ENCODE measurements at regions not wholly inside any gene's neighbourhood (a gene's known extent, or its start where the extent isn't known, plus 50 kb on each side); places are given as distances from the start of the nearest gene placed in this dataset.

DNA sequence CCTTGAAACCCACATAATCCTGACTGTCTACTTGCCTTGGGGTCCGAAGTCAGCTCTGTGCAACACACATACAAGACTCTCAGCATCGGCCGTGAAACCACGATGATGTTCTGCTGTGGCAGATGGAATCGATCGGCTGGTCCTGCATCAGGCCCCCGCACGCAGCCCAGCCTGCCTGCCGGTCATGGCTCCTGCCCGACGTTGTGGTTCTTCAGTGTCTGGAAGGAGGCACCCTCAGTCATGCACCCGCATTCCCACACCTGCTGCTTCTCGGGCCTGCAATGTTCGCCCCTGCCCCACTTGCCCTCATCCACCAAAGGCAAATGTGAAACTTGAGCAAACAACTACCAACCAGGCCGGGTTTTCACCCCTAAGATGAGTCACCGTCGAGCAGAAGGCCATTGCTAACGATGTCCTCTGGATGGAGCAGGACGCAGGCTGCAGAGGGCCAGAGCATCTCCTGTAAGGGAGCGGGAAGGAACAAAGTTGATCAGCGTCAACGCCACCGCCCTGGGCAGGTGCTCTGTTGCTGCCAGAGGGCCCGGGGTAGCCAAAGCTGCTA lies 128.9 kb upstream of the PDE10A start:
- no peak overlapping the region for H3K27ac ChIP-seq
- no peak for TF ChIP-seq ZFX (IDR thresholded peaks at IDR 0.05)
- TF ChIP-seq, protein P1, sequence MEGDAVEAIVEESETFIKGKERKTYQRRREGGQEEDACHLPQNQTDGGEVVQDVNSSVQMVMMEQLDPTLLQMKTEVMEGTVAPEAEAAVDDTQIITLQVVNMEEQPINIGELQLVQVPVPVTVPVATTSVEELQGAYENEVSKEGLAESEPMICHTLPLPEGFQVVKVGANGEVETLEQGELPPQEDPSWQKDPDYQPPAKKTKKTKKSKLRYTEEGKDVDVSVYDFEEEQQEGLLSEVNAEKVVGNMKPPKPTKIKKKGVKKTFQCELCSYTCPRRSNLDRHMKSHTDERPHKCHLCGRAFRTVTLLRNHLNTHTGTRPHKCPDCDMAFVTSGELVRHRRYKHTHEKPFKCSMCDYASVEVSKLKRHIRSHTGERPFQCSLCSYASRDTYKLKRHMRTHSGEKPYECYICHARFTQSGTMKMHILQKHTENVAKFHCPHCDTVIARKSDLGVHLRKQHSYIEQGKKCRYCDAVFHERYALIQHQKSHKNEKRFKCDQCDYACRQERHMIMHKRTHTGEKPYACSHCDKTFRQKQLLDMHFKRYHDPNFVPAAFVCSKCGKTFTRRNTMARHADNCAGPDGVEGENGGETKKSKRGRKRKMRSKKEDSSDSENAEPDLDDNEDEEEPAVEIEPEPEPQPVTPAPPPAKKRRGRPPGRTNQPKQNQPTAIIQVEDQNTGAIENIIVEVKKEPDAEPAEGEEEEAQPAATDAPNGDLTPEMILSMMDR (conservative IDR thresholded peaks at IDR 0.05): no peak

DNA sequence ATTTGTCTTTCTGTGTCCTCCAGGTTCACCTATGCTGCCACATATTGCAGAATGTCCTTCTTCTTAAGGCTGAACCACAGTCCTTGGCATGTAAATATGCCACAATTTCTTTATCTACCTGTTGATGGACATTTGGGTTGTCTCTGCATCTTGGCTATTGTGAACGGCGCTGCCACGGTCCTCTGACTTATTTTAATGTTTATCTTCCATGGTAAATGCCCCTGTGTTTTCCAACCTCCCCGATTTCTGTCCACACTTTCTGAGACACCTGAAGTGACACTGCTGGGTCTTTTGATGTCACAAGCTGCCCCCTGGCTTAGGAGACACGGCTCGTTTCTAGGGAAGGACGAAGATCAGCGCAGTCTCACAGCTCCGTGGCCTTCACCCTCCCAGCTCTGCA lies 128.3 kb upstream of the PDE10A start:
- no peak for TF ChIP-seq ZFX (IDR thresholded peaks at IDR 0.05)
- TF ChIP-seq, protein P1 (conservative IDR thresholded peaks at IDR 0.05): no peak
- H3K27ac ChIP-seq: no peak overlapping the region

DNA sequence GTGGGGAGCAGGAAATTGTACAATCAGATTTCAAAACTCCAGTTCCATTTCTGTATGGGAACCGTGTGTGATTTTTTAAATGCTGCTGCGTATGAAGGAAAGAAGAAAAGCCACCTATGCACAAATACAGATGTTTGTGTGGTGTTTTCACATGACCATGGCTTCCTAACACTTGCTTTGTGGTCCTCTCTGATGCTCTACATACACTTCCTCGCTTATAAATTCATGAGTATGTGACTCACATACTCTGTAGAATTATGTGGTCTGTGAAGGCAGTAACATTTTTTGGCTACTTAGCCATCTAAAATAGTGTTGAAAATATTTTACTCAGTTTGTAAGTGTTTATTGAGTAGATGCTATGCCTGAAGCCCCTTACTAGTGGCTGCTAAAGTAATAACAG lies 119.8 kb upstream of the PDE10A start:
- TF ChIP-seq, protein P1 (conservative IDR thresholded peaks at IDR 0.05): no peak
- no peak for TF ChIP-seq ZFX (IDR thresholded peaks at IDR 0.05)
- H3K27ac ChIP-seq: no peak overlapping the region

DNA sequence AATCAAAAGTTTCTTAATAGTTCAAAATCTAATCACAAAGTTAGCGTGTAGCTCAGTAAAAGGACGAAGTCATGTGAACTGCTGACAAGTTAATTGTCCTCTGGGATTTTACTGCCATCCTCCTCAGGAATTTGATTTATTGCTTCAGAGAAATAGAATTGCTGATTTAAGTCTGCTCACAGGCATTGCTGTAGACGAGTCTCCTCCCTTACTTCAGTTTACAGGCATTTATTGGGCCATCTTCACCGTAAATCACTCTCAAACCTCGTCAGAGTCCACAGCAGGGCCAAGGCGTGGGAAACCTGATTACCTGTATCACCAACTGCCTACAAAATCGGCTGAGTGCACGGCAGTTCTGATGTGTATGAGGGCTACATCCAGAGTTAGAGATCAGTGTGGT lies 119.1 kb upstream of the PDE10A start:
- no peak for TF ChIP-seq ZFX (IDR thresholded peaks at IDR 0.05)
- TF ChIP-seq, protein P1 (conservative IDR thresholded peaks at IDR 0.05): no peak
- no peak overlapping the region for H3K27ac ChIP-seq

DNA sequence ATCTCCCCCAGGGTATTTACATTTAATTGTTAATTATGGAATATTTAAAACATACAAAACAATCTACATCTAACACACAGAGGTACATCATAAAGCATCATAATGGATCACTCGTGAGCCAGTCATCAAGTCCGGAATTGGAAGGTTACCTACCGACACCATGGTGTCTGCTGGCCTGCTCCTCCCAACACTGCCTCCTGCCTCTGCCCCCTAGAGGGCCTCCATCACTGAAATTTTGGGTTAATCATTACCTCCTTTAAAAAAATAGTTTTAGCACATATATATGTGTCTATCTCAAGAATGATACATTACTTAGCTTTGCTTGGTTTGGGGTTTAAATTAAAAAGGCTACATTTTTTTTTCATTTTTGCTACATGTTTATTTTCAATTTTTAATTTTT lies 114.6 kb upstream of the PDE10A start:
- no peak for TF ChIP-seq ZFX (IDR thresholded peaks at IDR 0.05)
- TF ChIP-seq, protein P1 (conservative IDR thresholded peaks at IDR 0.05): peak; percentile 27
- no peak overlapping the region for H3K27ac ChIP-seq

DNA sequence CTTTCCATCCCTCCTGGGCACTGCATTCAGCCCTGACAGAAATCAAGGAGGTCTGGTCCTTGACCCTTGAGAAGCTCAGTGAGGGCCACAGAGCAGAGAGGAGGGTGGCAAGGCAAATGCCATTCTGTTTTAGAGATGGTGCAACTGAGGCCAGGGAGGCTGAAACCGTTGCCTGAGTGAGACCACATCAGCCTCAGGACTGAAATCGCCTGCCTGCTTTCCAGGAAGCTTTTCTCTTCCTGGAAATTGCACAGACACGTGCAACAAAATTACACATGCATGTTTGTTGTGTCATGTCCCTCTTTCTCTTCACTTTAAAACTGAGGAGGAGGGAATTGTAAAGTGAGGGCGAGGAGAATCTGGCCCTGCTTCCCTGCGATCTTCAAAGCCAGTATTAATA lies 113.7 kb upstream of the PDE10A start:
- no peak for TF ChIP-seq ZFX (IDR thresholded peaks at IDR 0.05)
- TF ChIP-seq, protein P1 (conservative IDR thresholded peaks at IDR 0.05): no peak

DNA sequence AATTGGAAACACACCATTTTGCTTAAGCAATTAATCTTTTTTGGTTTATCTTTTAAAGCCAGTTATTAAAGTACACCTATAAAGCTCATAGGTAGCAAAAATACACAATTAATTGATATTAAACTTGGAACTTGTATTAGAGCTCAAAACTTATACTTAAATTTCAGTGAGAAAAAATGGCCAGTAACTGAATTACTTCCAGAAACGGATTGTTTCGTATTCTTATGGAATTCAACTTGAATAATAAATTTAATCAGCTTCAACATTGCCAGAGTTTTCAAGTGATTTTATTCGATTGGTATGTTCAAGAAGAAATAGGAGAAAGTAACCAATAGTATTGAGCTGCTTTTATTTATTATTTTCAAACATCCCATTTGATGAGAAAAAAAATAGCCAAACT lies 112.7 kb upstream of the PDE10A start:
- TF ChIP-seq ZFX (IDR thresholded peaks at IDR 0.05): no peak
- TF ChIP-seq, protein P1 (conservative IDR thresholded peaks at IDR 0.05): no peak
- H3K27ac ChIP-seq: no peak overlapping the region

More for the DNA sequence above, 113.7 kb upstream of the PDE10A start:
- no peak overlapping the region for H3K27ac ChIP-seq
